PC-9 (cell line): ENCODE measurements at regions not wholly inside any gene's neighbourhood (a gene's known extent, or its start where the extent isn't known, plus 50 kb on each side); places are given as distances from the start of the nearest gene placed in this dataset.

Experiments used
- BruUV-seq: library from RNA; stranded (reverse); fragments of 400-500 nt; replicated peaks from 2 replicates; lab custom pipeline; 2021; lab: Mats Ljungman, UMichigan
- CTCF ChIA-PET: fragments of 300-600 bp; sonication (Branson Sonifier 250); formaldehyde crosslinking; loops from one replicate; lab custom pipeline; 2022; ENCODE audit warnings: antibody characterized with exemption; lab: Charles Lee
- POLR2A ChIA-PET: fragments of 300-600 bp; sonication (Branson Sonifier 250); formaldehyde crosslinking; loops from one replicate; lab custom pipeline; 2022; ENCODE audit warnings: antibody characterized with exemption; ENCODE audit not compliant: unreplicated experiment; lab: Charles Lee
- DNase-seq, 2 experiments: peaks; one replicate each; pipeline versions ENCODE4 v3.0.0 to v3.0.0-alpha.2; 2015 to 2022; ENCODE audit warnings: mixed read lengths in 1 of 2
- H2AFZ ChIP-seq: fragments of 200-600 bp; sonication (generic); 2 replicates; pipeline ENCODE4 v1.8.1; 2017; ENCODE audit warnings: antibody characterized with exemption
- H3F3A ChIP-seq: fragments of 200-600 bp; sonication (generic); 2 replicates; pipeline ENCODE4 v1.8.1; 2017; ENCODE audit warnings: antibody characterized with exemption, mild to moderate bottlenecking, low read depth; ENCODE audit not compliant: insufficient read depth
- H3K27ac ChIP-seq: fragments of 200-600 bp; sonication (generic); 2 replicates; pipeline ENCODE4 v1.6.1; 2016; ENCODE audit warnings: mixed run types
- H3K27me3 ChIP-seq: fragments of 200-600 bp; sonication (generic); 2 replicates; pipeline ENCODE4 v1.6.1; 2016; ENCODE audit warnings: low read depth, mixed run types; ENCODE audit not compliant: insufficient read depth
- H3K36me3 ChIP-seq: fragments of 200-600 bp; sonication (generic); 2 replicates; pipeline ENCODE4 v1.6.1; 2016; ENCODE audit warnings: low read depth, mixed run types
- H3K4me1 ChIP-seq: fragments of 200-600 bp; sonication (generic); replicated peaks from 2 replicates; pipeline ENCODE4 v1.6.1; 2016; ENCODE audit warnings: mixed run types; ENCODE audit not compliant: insufficient read depth
- H3K4me2 ChIP-seq: fragments of 200-600 bp; sonication (generic); 2 replicates; pipeline ENCODE4 v1.6.1; 2017; ENCODE audit warnings: mixed run types
- H3K4me3 ChIP-seq: fragments of 200-600 bp; sonication (generic); 2 replicates; pipeline ENCODE4 v1.6.1; 2016; ENCODE audit warnings: mixed run types
- H3K79me2 ChIP-seq: fragments of 200-600 bp; sonication (generic); 2 replicates; pipeline ENCODE4 v1.6.1; 2017; ENCODE audit warnings: low read depth, mixed run types
- H3K9me2 ChIP-seq: fragments of 200-600 bp; sonication (generic); 2 replicates; pipeline ENCODE4 v1.8.1; 2017; ENCODE audit warnings: mild to moderate bottlenecking; ENCODE audit not compliant: insufficient read depth
- H3K9me3 ChIP-seq: fragments of 200-600 bp; sonication (generic); 2 replicates; pipeline ENCODE4 v1.8.1; 2016; ENCODE audit warnings: low read depth; ENCODE audit not compliant: insufficient read depth
- H4K20me1 ChIP-seq: fragments of 200-600 bp; sonication (generic); 2 replicates; pipeline ENCODE4 v1.8.1; 2017; ENCODE audit not compliant: insufficient read depth
- EZH2 ChIP-seq: fragments of 200-600 bp; sonication (generic); IDR thresholded peaks from 2 replicates; pipeline ENCODE4 v1.8.0; 2017; ENCODE audit warnings: antibody characterized with exemption, low read depth
- intact Hi-C: fragments of 100-400 bp; cut with micrococcal nuclease; formaldehyde crosslinking; loops from one replicate; pipeline ENCODE4 v1.10.0; 2022; ENCODE audit not compliant: unreplicated experiment
- TF ChIP-seq, protein P1 (sequence below): fragments of 200-600 bp; sonication (generic); conservative IDR thresholded peaks from 2 replicates; pipeline ENCODE4 v1.6.1; 2017; ENCODE audit warnings: mixed run types, antibody characterized with exemption, mild to moderate bottlenecking, moderate library complexity

- H3K4me2 ChIP-seq = no peak overlapping the region
- TF ChIP-seq, protein P1, sequence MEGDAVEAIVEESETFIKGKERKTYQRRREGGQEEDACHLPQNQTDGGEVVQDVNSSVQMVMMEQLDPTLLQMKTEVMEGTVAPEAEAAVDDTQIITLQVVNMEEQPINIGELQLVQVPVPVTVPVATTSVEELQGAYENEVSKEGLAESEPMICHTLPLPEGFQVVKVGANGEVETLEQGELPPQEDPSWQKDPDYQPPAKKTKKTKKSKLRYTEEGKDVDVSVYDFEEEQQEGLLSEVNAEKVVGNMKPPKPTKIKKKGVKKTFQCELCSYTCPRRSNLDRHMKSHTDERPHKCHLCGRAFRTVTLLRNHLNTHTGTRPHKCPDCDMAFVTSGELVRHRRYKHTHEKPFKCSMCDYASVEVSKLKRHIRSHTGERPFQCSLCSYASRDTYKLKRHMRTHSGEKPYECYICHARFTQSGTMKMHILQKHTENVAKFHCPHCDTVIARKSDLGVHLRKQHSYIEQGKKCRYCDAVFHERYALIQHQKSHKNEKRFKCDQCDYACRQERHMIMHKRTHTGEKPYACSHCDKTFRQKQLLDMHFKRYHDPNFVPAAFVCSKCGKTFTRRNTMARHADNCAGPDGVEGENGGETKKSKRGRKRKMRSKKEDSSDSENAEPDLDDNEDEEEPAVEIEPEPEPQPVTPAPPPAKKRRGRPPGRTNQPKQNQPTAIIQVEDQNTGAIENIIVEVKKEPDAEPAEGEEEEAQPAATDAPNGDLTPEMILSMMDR = peak; percentile 52; the same call in 1 of the 2 replicates
- no peak for TF ChIP-seq EZH2
- ChIA-PET CTCF (interaction anchor here (0.6 kb wide), 1 partner anchor 938 kb away, joined by 3 read pairs; no protein-coding TSS in a partner anchor), POLR2A (interaction anchor here (0.7 kb wide), 1 partner anchor 938 kb away, joined by 7 read pairs; no protein-coding TSS in a partner anchor)
- no peak overlapping the region for H2AFZ ChIP-seq
- no peaks in the 10 kb centered on the region for H3K9me3 ChIP-seq
- H3K27me3 ChIP-seq = no peaks in the 10 kb centered on the region
- H3K79me2 ChIP-seq = no peaks in the 10 kb centered on the region
- H3F3A ChIP-seq = no peaks in the 10 kb centered on the region
- H3K36me3 ChIP-seq = no peaks in the 10 kb centered on the region
- no peak overlapping the region for H3K4me3 ChIP-seq
- no peak overlapping the region for H3K27ac ChIP-seq
- no peaks in the 10 kb centered on the region for H3K9me2 ChIP-seq
- no peaks in the 10 kb centered on the region for H4K20me1 ChIP-seq
- 0 out of 2 replicates have a peak, but pooled peaks cover 3% of the 10 kb centered on the region for H3K4me1 ChIP-seq
- intact Hi-C loops = loop anchor here (5.0 kb wide), 2 partner anchors 195 to 1055 kb away; no protein-coding TSS in a partner anchor
- BruUV-seq = no TSS peak
- DNase-seq = peak; percentile 14 to 52
Observed at GRCh38 chrX:45322382-45322781, 121.7 kb upstream of the DIPK2B start.

DNA sequence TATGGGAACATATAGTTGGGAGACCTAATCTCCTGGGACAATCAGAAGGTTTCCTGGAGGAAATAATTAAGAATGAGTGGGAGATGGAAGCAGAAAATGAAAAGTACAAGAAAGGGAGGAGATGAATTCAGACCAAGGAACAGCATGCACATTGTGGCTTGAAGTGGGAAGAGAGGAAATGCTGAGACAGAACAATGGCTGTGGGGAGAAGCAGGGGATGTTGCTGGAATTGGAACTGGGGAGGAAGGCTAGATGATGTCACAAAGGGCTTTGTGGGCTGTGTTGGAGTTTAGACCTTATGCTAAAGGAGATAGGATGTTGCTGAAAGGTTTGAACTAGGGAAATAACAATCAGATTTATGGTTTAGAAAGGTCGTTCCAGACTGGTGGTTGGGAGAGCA is 119.5 kb upstream of the DIPK2B start:
- intact Hi-C loops = loop anchor here (5.0 kb wide), 2 partner anchors 197 to 1057 kb away; no protein-coding TSS in a partner anchor

GRCh38 chrX:45309801-45310200 is 109.1 kb upstream of the DIPK2B start:
- H3F3A ChIP-seq = no peaks in the 10 kb centered on the region
- DNase-seq = no peak
- BruUV-seq = no TSS peak
- H3K4me3 ChIP-seq = no peak overlapping the region
- no peaks in the 10 kb centered on the region for H3K4me1 ChIP-seq
- TF ChIP-seq EZH2 = no peak
- TF ChIP-seq, protein P1 = no peak
- H3K4me2 ChIP-seq = no peak overlapping the region
- H3K27me3 ChIP-seq = no peaks in the 10 kb centered on the region
- H4K20me1 ChIP-seq = no peaks in the 10 kb centered on the region
- ChIA-PET CTCF (no interaction called here), POLR2A (interaction anchor here (0.7 kb wide), 1 partner anchor 440 kb away, joined by 6 read pairs; no protein-coding TSS in a partner anchor)
- no peaks in the 10 kb centered on the region for H3K9me2 ChIP-seq
- H3K36me3 ChIP-seq = no peaks in the 10 kb centered on the region
- H3K27ac ChIP-seq = no peak overlapping the region
- H3K9me3 ChIP-seq = no peaks in the 10 kb centered on the region
- no peak overlapping the region for H2AFZ ChIP-seq
- no peaks in the 10 kb centered on the region for H3K79me2 ChIP-seq
- intact Hi-C loops = no loop called here

More for the DNA sequence above, 119.5 kb upstream of the DIPK2B start:
- H3K9me3 ChIP-seq = no peaks in the 10 kb centered on the region
- DNase-seq = no peak
- no peak overlapping the region for H3K4me2 ChIP-seq
- no peak overlapping the region for H3K27ac ChIP-seq
- CTCF ChIA-PET = no interaction called here
- no peak overlapping the region for H3K4me3 ChIP-seq
- no peaks in the 10 kb centered on the region for H3K36me3 ChIP-seq
- POLR2A ChIA-PET = no interaction called here
- 0 out of 2 replicates have a peak, but pooled peaks cover 3% of the 10 kb centered on the region for H3K4me1 ChIP-seq
- no peak for TF ChIP-seq EZH2
- TF ChIP-seq, protein P1 = no peak
- no peaks in the 10 kb centered on the region for H3K79me2 ChIP-seq
- BruUV-seq = no TSS peak
- no peaks in the 10 kb centered on the region for H3K27me3 ChIP-seq
- H3K9me2 ChIP-seq = no peaks in the 10 kb centered on the region
- H2AFZ ChIP-seq = no peak overlapping the region
- H3F3A ChIP-seq = no peaks in the 10 kb centered on the region
- no peaks in the 10 kb centered on the region for H4K20me1 ChIP-seq
